Transverse colon (tissue), 4 donors: ENCODE measurements at regions not wholly inside any gene's neighbourhood (a gene's known extent, or its start where the extent isn't known, plus 50 kb on each side); places are given as distances from the start of the nearest gene placed in this dataset.

ENCODE experiments used
- DNase-seq: peaks from one replicate; pipeline ENCODE4 v3.0.0-alpha.2; 2019
- H3K27ac ChIP-seq, 4 donors: fragments of 200-600 bp; sonication (generic); 2 replicates each; pipeline ENCODE4 v1.5.1; 2016 to 2018; ENCODE audit warnings: inconsistent platforms in 4 of 4
- H3K27me3 ChIP-seq: fragments of 200-600 bp; sonication (generic); 2 replicates; pipeline ENCODE4 v1.5.1; 2017; ENCODE audit warnings: inconsistent platforms
- H3K36me3 ChIP-seq, 4 donors: fragments of 200-600 bp; sonication (generic); 2 replicates each; pipeline ENCODE4 v1.5.1; 2017 to 2019; ENCODE audit warnings: inconsistent platforms in 4 of 4
- H3K4me1 ChIP-seq, 4 donors: fragments of 200-600 bp; sonication (generic); 2 replicates each; pipeline ENCODE4 v1.5.1; 2017 to 2020; ENCODE audit warnings: inconsistent platforms in 4 of 4
- H3K4me3 ChIP-seq, 4 donors: fragments of 200-600 bp; sonication (generic); 1 replicate in 1 of 4; 2 replicates in 3 of 4; pipeline versions ENCODE4 v1.5.1 to v1.6.1; 2017 to 2019; ENCODE audit warnings: inconsistent platforms in 4 of 4
- H3K9me3 ChIP-seq, 2 donors: fragments of 200-600 bp; sonication (generic); 2 replicates each; pipeline ENCODE4 v1.5.1; 2017 to 2019; ENCODE audit warnings: inconsistent platforms in 2 of 2
- CTCF ChIP-seq, 5 experiments: fragments of 200-600 bp in 3 of 5; fragments of 450-650 bp in 2 of 5; sonication (generic) in 3 of 5; IDR thresholded peaks; 1 replicate in 2 of 5; 2 replicates in 3 of 5; pipeline ENCODE4 v1.5.1; 2016 to 2017; ENCODE audit warnings: antibody characterized with exemption in 5 of 5, inconsistent platforms in 3 of 5, mild to moderate bottlenecking in 2 of 5, moderate library complexity in 1 of 5
- EP300 ChIP-seq: sonication (generic); formaldehyde crosslinking; IDR thresholded peaks from one replicate; pipeline ENCODE4 v1.6.1; 2017; ENCODE audit warnings: antibody characterized with exemption, low read depth
- POLR2A ChIP-seq: fragments of 450-650 bp; IDR thresholded peaks from one replicate; pipeline ENCODE4 v1.6.1; 2016; ENCODE audit warnings: antibody characterized with exemption, mild to moderate bottlenecking, moderate library complexity
- POLR2AphosphoS5 ChIP-seq, 3 donors: sonication (generic); formaldehyde crosslinking; IDR thresholded peaks; one replicate each; pipeline ENCODE4 v1.6.1; 2016; ENCODE audit warnings: antibody characterized with exemption in 3 of 3
- WGBS, 2 donors: methylation state at CpG; one replicate each; pipeline ENCODE4 v1.1.5; 2018; ENCODE audit warnings: low coverage in 1 of 2; 5-methylcytosine and 5-hydroxymethylcytosine counted together
- in situ Hi-C, 4 donors: fragments of 200-750 bp; cut with MboI; loops; one replicate each; pipeline versions ENCODE4 v1.15.0 to v1.15.1; 2017; ENCODE audit warnings: low sequenced_read_pairs in 3 of 4, low pct_ligation_motif_present in 1 of 4, low pct_unique_long_range_greater_than_20kb in 1 of 4
- intact Hi-C: fragments of 100-400 bp; cut with DNase I; formaldehyde crosslinking; loops from one replicate; pipeline ENCODE4 v1.15.1; 2023; ENCODE audit warnings: low total_unique reads

GRCh38 chr9:29209748-29210291 is 1636.5 kb upstream of the C9orf72 start:
- intact Hi-C loops: no loop called here

GRCh38 chr9:29211003-29211579 is 1637.8 kb upstream of the C9orf72 start:
- Histone ChIP-seq H3K36me3 (no peaks in the 10 kb centered on the region), H3K4me1 (peaks cover 10 to 32% (median 17%) of the 10 kb centered on the region in 4 donors), H3K27me3 (peaks cover 65% of the 10 kb centered on the region), H3K4me3 (no peak overlapping the region), H3K9me3 (no peaks in the 10 kb centered on the region), H3K27ac (no peak overlapping the region)
- intact Hi-C loops: no loop called here
- in situ Hi-C loops: no loop called here
- 49 to 54% methylated on average over 6 of the region's 6 CpGs for WGBS, 2 donors
- DNase-seq: no peak
- TF ChIP-seq POLR2A (no peak), CTCF (IDR thresholded peaks at IDR 0.05) (no peak), EP300 (no peak), POLR2AphosphoS5 (IDR thresholded peaks at IDR 0.05) (no peak)

More at GRCh38 chr9:29209748-29210291, 1636.5 kb upstream of the C9orf72 start:
- in situ Hi-C loops: no loop called here
- H3K9me3 ChIP-seq: no peaks in the 10 kb centered on the region
- H3K36me3 ChIP-seq: no peaks in the 10 kb centered on the region
- no peak overlapping the region for H3K4me3 ChIP-seq
- H3K4me1 ChIP-seq: peaks cover 10 to 32% (median 17%) of the 10 kb centered on the region in 4 donors
- no peak overlapping the region for H3K27ac ChIP-seq
- WGBS, 2 donors: 17 to 24% methylated on average over 2 of the region's 2 CpGs
- H3K27me3 ChIP-seq: peaks cover 52% of the 10 kb centered on the region
- TF ChIP-seq CTCF (IDR thresholded peaks at IDR 0.05) (no peak), EP300 (no peak), POLR2A (no peak), POLR2AphosphoS5 (IDR thresholded peaks at IDR 0.05) (no peak)
- no peak for DNase-seq

- Histone ChIP-seq H3K27me3 (peaks cover 72% of the 10 kb centered on the region), H3K4me3 (peak overlapping the region in 3 of 4 donors; percentile 17 to 48 (median 25))
These were observed 1638.5 kb upstream of the C9orf72 start for GRCh38 chr9:29211580-29212396.

More at GRCh38 chr9:29211580-29212396, 1638.5 kb upstream of the C9orf72 start:
- in situ Hi-C loops (no loop called here), intact Hi-C loops (no loop called here)
- peak; percentile 22 for DNase-seq
- 6 to 7% methylated on average over 9 to 27 of the region's 51 CpGs for WGBS, 2 donors
- H3K27ac ChIP-seq: no peak overlapping the region
- H3K36me3 ChIP-seq: no peaks in the 10 kb centered on the region
- peaks cover 10 to 32% (median 17%) of the 10 kb centered on the region in 4 donors for H3K4me1 ChIP-seq
- no peak for TF ChIP-seq POLR2A
- TF ChIP-seq CTCF (IDR thresholded peaks at IDR 0.05): peak in 4 of 5 experiments; percentile 26 to 77 (median 53)
- no peaks in the 10 kb centered on the region for H3K9me3 ChIP-seq
